ENCODE measurements at regions not wholly inside any gene's neighbourhood (a gene's known extent, or its start where the extent isn't known, plus 50 kb on each side); places are given as distances from the start of the nearest gene placed in this dataset.

GRCh38 chr4:14842964-14843630 is 159.2 kb upstream of the CPEB2 start:
- intact Hi-C loops (cut with micrococcal nuclease): loop anchor here (5.0 kb wide), 1 partner anchor 159 kb away; the partner anchor contains the start of gene CPEB2
- Histone ChIP-seq H3K9me3 (ENCODE audit: low read length) (no peaks in the 10 kb centered on the region), H3K4me1 (ENCODE audit: insufficient read depth, low read length) (peaks cover 17% of the 10 kb centered on the region), H3K79me2 (ENCODE audit: low read length) (no peaks in the 10 kb centered on the region), H3K4me3 (ENCODE audit: low read length) (no peak overlapping the region), H3K36me3 (ENCODE audit: low read depth, low read length) (no peaks in the 10 kb centered on the region), H2AFZ (ENCODE audit: low read length) (no peak overlapping the region), H3K9me2 (replicated peaks; ENCODE audit: low read length) (no peaks in the 10 kb centered on the region), H3K4me2 (ENCODE audit: low read length) (no peak overlapping the region), H3K9ac (ENCODE audit: low read length) (no peak overlapping the region), H3K27ac (ENCODE audit: low read length) (peak overlapping the region; percentile 71; the same call in 1 of the 2 replicates), H4K20me1 (ENCODE audit: low read length) (no peaks in the 10 kb centered on the region), H3K27me3 (ENCODE audit: low read length) (no peaks in the 10 kb centered on the region), H3F3A (ENCODE audit: low read length, unreplicated experiment) (no peaks in the 10 kb centered on the region)
- ATAC-seq: no peak
- ChIA-PET CTCF (no interaction called here), POLR2A (ENCODE audit: unreplicated experiment) (no interaction called here)
- no TSS peak for BruUV-seq (replicated peaks)
- no peak for DNase-seq
- TF ChIP-seq EZH2phosphoT487 (IDR thresholded peaks at IDR 0.05; ENCODE audit: borderline replicate concordance, low read length) (no peak), CTCF (conservative IDR thresholded peaks at IDR 0.05; ENCODE audit: low read depth, low read length) (no peak), EZH2 (IDR thresholded peaks at IDR 0.05; ENCODE audit: low read length, unreplicated experiment) (no peak)

GRCh38 chr4:14844061-14844460 is 158.2 kb upstream of the CPEB2 start:
- intact Hi-C loops (cut with micrococcal nuclease): loop anchor here (5.0 kb wide), 1 partner anchor 158 kb away; the partner anchor contains the start of gene CPEB2
- no peaks in the 10 kb centered on the region for H3F3A ChIP-seq (ENCODE audit: low read length, unreplicated experiment)
- DNase-seq: no peak
- H3K27me3 ChIP-seq (ENCODE audit: low read length): no peaks in the 10 kb centered on the region
- H3K27ac ChIP-seq (ENCODE audit: low read length): no peak overlapping the region
- ChIA-PET CTCF (no interaction called here), POLR2A (ENCODE audit: unreplicated experiment) (no interaction called here)
- H3K4me3 ChIP-seq (ENCODE audit: low read length): no peak overlapping the region
- no peaks in the 10 kb centered on the region for H3K36me3 ChIP-seq (ENCODE audit: low read depth, low read length)
- H3K79me2 ChIP-seq (ENCODE audit: low read length): no peaks in the 10 kb centered on the region
- no peaks in the 10 kb centered on the region for H4K20me1 ChIP-seq (ENCODE audit: low read length)
- H3K9me2 ChIP-seq (replicated peaks; ENCODE audit: low read length): no peaks in the 10 kb centered on the region
- H3K4me1 ChIP-seq (ENCODE audit: insufficient read depth, low read length): peaks cover 17% of the 10 kb centered on the region
- TF ChIP-seq CTCF (conservative IDR thresholded peaks at IDR 0.05; ENCODE audit: low read depth, low read length) (no peak), EZH2phosphoT487 (IDR thresholded peaks at IDR 0.05; ENCODE audit: borderline replicate concordance, low read length) (no peak), EZH2 (IDR thresholded peaks at IDR 0.05; ENCODE audit: low read length, unreplicated experiment) (no peak)
- H3K4me2 ChIP-seq (ENCODE audit: low read length): no peak overlapping the region
- H3K9ac ChIP-seq (ENCODE audit: low read length): no peak overlapping the region
- H2AFZ ChIP-seq (ENCODE audit: low read length): no peak overlapping the region
- H3K9me3 ChIP-seq (ENCODE audit: low read length): no peaks in the 10 kb centered on the region
- ATAC-seq: no peak
- BruUV-seq (replicated peaks): no TSS peak

- no peak for DNase-seq
- CTCF ChIA-PET: no interaction called here
Observed at GRCh38 chr4:14848229-14848628, 154.1 kb upstream of the CPEB2 start.

More at GRCh38 chr4:14848229-14848628, 154.1 kb upstream of the CPEB2 start:
- BruUV-seq (replicated peaks): no TSS peak
- POLR2A ChIA-PET (ENCODE audit: unreplicated experiment): interaction anchor here (0.6 kb wide), 1 partner anchor 157 kb away, joined by 3 read pairs; no protein-coding TSS in a partner anchor
- Histone ChIP-seq H3K27me3 (ENCODE audit: low read length) (no peaks in the 10 kb centered on the region), H3K4me2 (ENCODE audit: low read length) (no peak overlapping the region), H3K9me3 (ENCODE audit: low read length) (no peaks in the 10 kb centered on the region), H3K4me3 (ENCODE audit: low read length) (no peak overlapping the region), H3K79me2 (ENCODE audit: low read length) (no peaks in the 10 kb centered on the region), H3K9me2 (replicated peaks; ENCODE audit: low read length) (no peaks in the 10 kb centered on the region), H3K36me3 (ENCODE audit: low read depth, low read length) (no peaks in the 10 kb centered on the region), H3K9ac (ENCODE audit: low read length) (no peak overlapping the region), H4K20me1 (ENCODE audit: low read length) (no peaks in the 10 kb centered on the region), H2AFZ (ENCODE audit: low read length) (no peak overlapping the region), H3K4me1 (ENCODE audit: insufficient read depth, low read length) (peaks cover under 1% of the 10 kb centered on the region; the same call in 1 of the 2 replicates), H3K27ac (ENCODE audit: low read length) (no peak overlapping the region), H3F3A (ENCODE audit: low read length, unreplicated experiment) (no peaks in the 10 kb centered on the region)
- no peak for TF ChIP-seq EZH2phosphoT487 (IDR thresholded peaks at IDR 0.05; ENCODE audit: borderline replicate concordance, low read length)
- TF ChIP-seq EZH2 (IDR thresholded peaks at IDR 0.05; ENCODE audit: low read length, unreplicated experiment): no peak
- no peak for TF ChIP-seq CTCF (conservative IDR thresholded peaks at IDR 0.05; ENCODE audit: low read depth, low read length)
- no peak for ATAC-seq
- intact Hi-C loops (cut with micrococcal nuclease): no loop called here
